ENCODE measurements at regions not wholly inside any gene's neighbourhood (a gene's known extent, or its start where the extent isn't known, plus 50 kb on each side); places are given as distances from the start of the nearest gene placed in this dataset.

- no peak for TF ChIP-seq CTCF (IDR thresholded peaks at IDR 0.05; ENCODE audit: extremely low read depth in 1 of 2, insufficient read depth in 1 of 2, low read depth in 1 of 2, low read length in 2 of 2)
- no peak for TF ChIP-seq POLR2A (IDR thresholded peaks at IDR 0.05; ENCODE audit: low read depth, low read length)
- no peak for TF ChIP-seq GATA2 (IDR thresholded peaks at IDR 0.05; ENCODE audit: insufficient read depth, insufficient read length, low read depth, low read length)
- TF ChIP-seq MYC (IDR thresholded peaks at IDR 0.05; ENCODE audit: low read depth, low read length) = no peak
- no peak for TF ChIP-seq EZH2 (IDR thresholded peaks at IDR 0.05; ENCODE audit: borderline replicate concordance, low read depth, low read length, severe bottlenecking)
These were observed 78.0 kb downstream of the KCNF1 start for GRCh38 chr2:10989782-10990181.
